GM23338 (cell line): ENCODE measurements at regions not wholly inside any gene's neighbourhood (a gene's known extent, or its start where the extent isn't known, plus 50 kb on each side); places are given as distances from the start of the nearest gene placed in this dataset.

Experiments
- CTCF ChIP-seq, 2 experiments: fragments of 200-600 bp in 1 of 2; sonication (generic) in 1 of 2; conservative IDR thresholded peaks; 2 replicates each; pipeline versions ENCODE4 v1.5.1 to v1.6.1; 2016 to 2017; ENCODE audit warnings: antibody characterized with exemption in 2 of 2, low read depth in 2 of 2, mild to moderate bottlenecking in 2 of 2, moderate library complexity in 1 of 2
- EZH2 ChIP-seq: fragments of 200-600 bp; sonication (generic); IDR thresholded peaks from one replicate; pipeline ENCODE4 v1.8.0; 2017; ENCODE audit warnings: antibody characterized with exemption, mild to moderate bottlenecking, low read depth; ENCODE audit not compliant: unreplicated experiment
- NANOG ChIP-seq: IDR thresholded peaks from 2 replicates; pipeline ENCODE4 v1.6.1; 2016; ENCODE audit warnings: antibody characterized with exemption, borderline replicate concordance
- POLR2AphosphoS5 ChIP-seq: IDR thresholded peaks from 2 replicates; pipeline ENCODE4 v1.6.1; 2016; ENCODE audit warnings: antibody characterized with exemption, low read depth
- REST ChIP-seq: IDR thresholded peaks from one replicate; pipeline ENCODE4 v1.6.1; 2018; ENCODE audit warnings: antibody characterized with exemption; ENCODE audit not compliant: unreplicated experiment
- ZNF331 ChIP-seq: fragments of 250-450 bp; sonication (Bioruptor Pico); IDR thresholded peaks from 2 replicates; pipeline ENCODE4 v1.5.0; 2020; ENCODE audit warnings: low read depth, mild to moderate bottlenecking, moderate library complexity

GRCh38 chr20:48205786-48206185 is 420.5 kb upstream of the SULF2 start:
- no peak for TF ChIP-seq POLR2AphosphoS5
- TF ChIP-seq CTCF (conservative IDR thresholded peaks at IDR 0.05; ENCODE audit: low read depth in 2 of 2) = no peak
- TF ChIP-seq EZH2 = no peak
- TF ChIP-seq NANOG = no peak
- TF ChIP-seq REST = no peak
- no peak for TF ChIP-seq ZNF331 (CRISPR knock-in tag)
